GM23338 (cell line): ENCODE measurements at regions not wholly inside any gene's neighbourhood (a gene's known extent, or its start where the extent isn't known, plus 50 kb on each side); places are given as distances from the start of the nearest gene placed in this dataset.

Experiments
- ATAC-seq: fragments of 200-7000 bp; cut with Tn5 transposase; 3 replicates; pipeline ENCODE4 v1.9.1; 2020
- DNase-seq: peaks from one replicate; pipeline ENCODE4 v3.0.0-alpha.2; 2015; ENCODE audit warnings: low spot score
- H2AFZ ChIP-seq: fragments of 200-600 bp; sonication (generic); 2 replicates; pipeline ENCODE4 v1.8.0; 2016; ENCODE audit warnings: antibody characterized with exemption, mild to moderate bottlenecking, moderate library complexity
- H3F3A ChIP-seq: fragments of 200-600 bp; sonication (generic); replicated peaks from 2 replicates; pipeline ENCODE4 v1.8.0; 2017; ENCODE audit warnings: antibody characterized with exemption, mixed run types, low read depth
- H3K27ac ChIP-seq: fragments of 200-600 bp; sonication (generic); 2 replicates; pipeline ENCODE4 v1.6.1; 2016; ENCODE audit warnings: low read depth
- H3K27me3 ChIP-seq: fragments of 200-600 bp; sonication (generic); 2 replicates; pipeline ENCODE4 v1.8.0; 2016; ENCODE audit warnings: mild to moderate bottlenecking, mixed run types, moderate library complexity; ENCODE audit not compliant: insufficient read depth
- H3K36me3 ChIP-seq: fragments of 200-600 bp; sonication (generic); 2 replicates; pipeline ENCODE4 v1.8.0; 2016; ENCODE audit warnings: mild to moderate bottlenecking; ENCODE audit not compliant: insufficient read depth
- H3K4me1 ChIP-seq: fragments of 200-600 bp; sonication (generic); 2 replicates; pipeline ENCODE4 v1.8.0; 2016; ENCODE audit warnings: mild to moderate bottlenecking, moderate library complexity; ENCODE audit not compliant: insufficient read depth
- H3K4me2 ChIP-seq: fragments of 200-600 bp; sonication (generic); 2 replicates; pipeline ENCODE4 v1.7.1; 2017; ENCODE audit warnings: mixed run types
- H3K4me3 ChIP-seq: fragments of 200-600 bp; sonication (generic); 2 replicates; pipeline ENCODE4 v1.6.1; 2016; ENCODE audit warnings: mixed run types
- H3K79me2 ChIP-seq: fragments of 200-600 bp; sonication (generic); replicated peaks from 2 replicates; pipeline ENCODE4 v1.8.0; 2017; ENCODE audit warnings: mild to moderate bottlenecking; ENCODE audit not compliant: insufficient read depth
- H3K9me2 ChIP-seq: fragments of 200-600 bp; sonication (generic); 2 replicates; pipeline ENCODE4 v1.8.0; 2017; ENCODE audit not compliant: insufficient read depth
- H4K20me1 ChIP-seq: fragments of 200-600 bp; sonication (generic); replicated peaks from 2 replicates; pipeline ENCODE4 v1.8.0; 2017; ENCODE audit warnings: mild to moderate bottlenecking; ENCODE audit not compliant: insufficient read depth
- H3K27ac Mint-ChIP-seq: 2 replicates; pipeline ENCODE4 v1.8.0; 2020; ENCODE audit warnings: inconsistent platforms, mild to moderate bottlenecking, moderate library complexity, mixed read lengths
- H3K27me3 Mint-ChIP-seq: 3 replicates; pipeline ENCODE4 v1.8.0; 2022; ENCODE audit warnings: low read depth, mild to moderate bottlenecking, moderate library complexity, mixed read lengths, inconsistent platforms; ENCODE audit not compliant: insufficient read depth, poor library complexity
- H3K36me3 Mint-ChIP-seq: 3 replicates; pipeline ENCODE4 v1.8.0; 2021; ENCODE audit warnings: low read depth, mild to moderate bottlenecking, inconsistent platforms, moderate library complexity, mixed read lengths
- H3K4me1 Mint-ChIP-seq: 3 replicates; pipeline ENCODE4 v1.8.0; 2020; ENCODE audit warnings: mild to moderate bottlenecking, inconsistent platforms, mixed read lengths
- H3K4me3 Mint-ChIP-seq: 3 replicates; pipeline ENCODE4 v1.8.0; 2021; ENCODE audit warnings: moderate library complexity, mild to moderate bottlenecking, inconsistent platforms, mixed read lengths
- H3K9me3 Mint-ChIP-seq: 3 replicates; pipeline ENCODE4 v1.8.0; 2020; ENCODE audit warnings: moderate library complexity, mild to moderate bottlenecking, inconsistent platforms, mixed read lengths
- CTCF ChIP-seq, 2 experiments: fragments of 200-600 bp in 1 of 2; sonication (generic) in 1 of 2; conservative IDR thresholded peaks; 2 replicates each; pipeline versions ENCODE4 v1.5.1 to v1.6.1; 2016 to 2017; ENCODE audit warnings: antibody characterized with exemption in 2 of 2, low read depth in 2 of 2, mild to moderate bottlenecking in 2 of 2, moderate library complexity in 1 of 2
- ETS1 ChIP-seq: IDR thresholded peaks from 2 replicates; pipeline ENCODE4 v1.6.1; 2016; ENCODE audit warnings: antibody characterized with exemption
- EZH2 ChIP-seq: fragments of 200-600 bp; sonication (generic); IDR thresholded peaks from one replicate; pipeline ENCODE4 v1.8.0; 2017; ENCODE audit warnings: antibody characterized with exemption, mild to moderate bottlenecking, low read depth; ENCODE audit not compliant: unreplicated experiment
- EZH2phosphoT487 ChIP-seq: fragments of 200-600 bp; sonication (generic); IDR thresholded peaks from one replicate; pipeline ENCODE4 v1.8.1; 2018; ENCODE audit warnings: antibody characterized with exemption; ENCODE audit not compliant: unreplicated experiment
- JUNB ChIP-seq: IDR thresholded peaks from one replicate; pipeline ENCODE4 v1.6.1; 2016; ENCODE audit warnings: antibody characterized with exemption; ENCODE audit not compliant: unreplicated experiment
- REST ChIP-seq: IDR thresholded peaks from one replicate; pipeline ENCODE4 v1.6.1; 2018; ENCODE audit warnings: antibody characterized with exemption; ENCODE audit not compliant: unreplicated experiment
- ZNF114 ChIP-seq: fragments of 250-450 bp; sonication (Bioruptor Pico); IDR thresholded peaks from 2 replicates; pipeline ENCODE4 v1.5.0; 2020; ENCODE audit warnings: mild to moderate bottlenecking, moderate library complexity
- ZNF462 ChIP-seq: fragments of 250-450 bp; sonication (Bioruptor Pico); IDR thresholded peaks from 2 replicates; pipeline ENCODE4 v1.5.0; 2020; ENCODE audit warnings: mild to moderate bottlenecking, moderate library complexity

- no peak overlapping the region for H3K27ac ChIP-seq
- H3K9me2 ChIP-seq: peaks cover 4% of the 10 kb centered on the region; the same call in 1 of the 2 replicates
- H3K4me2 ChIP-seq: no peak overlapping the region
- H4K20me1 ChIP-seq: no peaks in the 10 kb centered on the region
- no peaks in the 10 kb centered on the region for H3K27me3 ChIP-seq
- Mint-ChIP-seq H3K4me3 (no peak overlapping the region), H3K27ac (no peak overlapping the region), H3K36me3 (no peaks in the 10 kb centered on the region), H3K9me3 (peaks cover 3% of the 10 kb centered on the region; the same call in 1 of the 3 replicates), H3K27me3 (peaks cover 6% of the 10 kb centered on the region), H3K4me1 (peaks cover 27% of the 10 kb centered on the region)
- no peak for DNase-seq
- no peak for TF ChIP-seq ZNF114
- no peaks in the 10 kb centered on the region for H3K79me2 ChIP-seq
- H3K4me1 ChIP-seq: peaks cover 27% of the 10 kb centered on the region
- no peak for ATAC-seq
- no peak overlapping the region for H3K4me3 ChIP-seq
- H2AFZ ChIP-seq: no peak overlapping the region
- no peaks in the 10 kb centered on the region for H3K36me3 ChIP-seq
- no peaks in the 10 kb centered on the region for H3F3A ChIP-seq
Observed at GRCh38 chr2:101569886-101570520, 95.1 kb upstream of the RFX8 start.

- Mint-ChIP-seq H3K27me3 (peaks cover 6% of the 10 kb centered on the region), H3K9me3 (peaks cover 3% of the 10 kb centered on the region; the same call in 1 of the 3 replicates), H3K4me3 (no peak overlapping the region), H3K27ac (no peak overlapping the region), H3K36me3 (no peaks in the 10 kb centered on the region), H3K4me1 (peaks cover 32% of the 10 kb centered on the region)
- DNase-seq (no peak), ATAC-seq (no peak)
- Histone ChIP-seq H3K9me2 (peaks cover 4% of the 10 kb centered on the region; the same call in 1 of the 2 replicates), H2AFZ (no peak overlapping the region), H3K4me2 (no peak overlapping the region), H3K79me2 (no peaks in the 10 kb centered on the region), H3K27ac (no peak overlapping the region), H3K27me3 (no peaks in the 10 kb centered on the region), H4K20me1 (no peaks in the 10 kb centered on the region), H3K4me1 (peaks cover 32% of the 10 kb centered on the region), H3K36me3 (no peaks in the 10 kb centered on the region), H3F3A (no peaks in the 10 kb centered on the region), H3K4me3 (no peak overlapping the region)
- no peak for TF ChIP-seq JUNB
- TF ChIP-seq CTCF (conservative IDR thresholded peaks at IDR 0.05; ENCODE audit: low read depth in 2 of 2): no peak
- no peak for TF ChIP-seq REST
- TF ChIP-seq ZNF462 (CRISPR knock-in tag): no peak
- TF ChIP-seq ETS1: no peak
- TF ChIP-seq EZH2: no peak
- TF ChIP-seq EZH2phosphoT487: no peak
Observed at GRCh38 chr2:101568969-101569368, 94.1 kb upstream of the RFX8 start.
